Stimulated activated naive CD8-positive, alpha-beta T cell treated with anti-CD3 and anti-CD28 coated beads, Interleukin-15, Interleukin-2, amounts not matched to agents 100 ng/mL and 50 ng/mL, for 24 hours (primary cell): ENCODE measurements at regions not wholly inside any gene's neighbourhood (a gene's known extent, or its start where the extent isn't known, plus 50 kb on each side); places are given as distances from the start of the nearest gene placed in this dataset.

Experiments
- H3K27ac Mint-ChIP-seq: one replicate; pipeline ENCODE4 v1.8.0; 2021; ENCODE audit warnings: mild to moderate bottlenecking, mixed read lengths
- H3K27me3 Mint-ChIP-seq: one replicate; pipeline ENCODE4 v1.8.0; 2021; ENCODE audit warnings: mixed read lengths
- H3K36me3 Mint-ChIP-seq: one replicate; pipeline ENCODE4 v1.8.0; 2021; ENCODE audit warnings: low read depth, mixed read lengths
- H3K4me1 Mint-ChIP-seq: one replicate; pipeline ENCODE4 v1.8.0; 2021; ENCODE audit warnings: low read depth, mixed read lengths
- H3K4me3 Mint-ChIP-seq: one replicate; pipeline ENCODE4 v1.8.0; 2021; ENCODE audit warnings: mild to moderate bottlenecking, mixed read lengths
- H3K9me3 Mint-ChIP-seq: one replicate; pipeline ENCODE4 v1.8.0; 2021; ENCODE audit warnings: mixed read lengths

DNA sequence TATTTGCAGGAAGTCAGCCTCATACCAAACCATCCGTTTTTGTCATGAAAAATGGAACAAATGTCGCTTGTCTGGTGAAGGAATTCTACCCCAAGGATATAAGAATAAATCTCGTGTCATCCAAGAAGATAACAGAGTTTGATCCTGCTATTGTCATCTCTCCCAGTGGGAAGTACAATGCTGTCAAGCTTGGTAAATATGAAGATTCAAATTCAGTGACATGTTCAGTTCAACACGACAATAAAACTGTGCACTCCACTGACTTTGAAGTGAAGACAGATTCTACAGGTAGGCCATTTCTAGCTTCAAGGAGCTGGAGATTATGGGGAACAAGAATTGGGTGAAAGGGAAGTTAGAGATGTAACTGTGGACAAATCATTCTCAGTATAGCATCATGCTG lies 126.1 kb downstream of the DAD1 start:
- Mint-ChIP-seq H3K9me3 (no peaks in the 10 kb centered on the region), H3K27me3 (no peaks in the 10 kb centered on the region), H3K36me3 (no peaks in the 10 kb centered on the region), H3K4me3 (no peak overlapping the region), H3K27ac (no peak overlapping the region), H3K4me1 (peaks cover 14% of the 10 kb centered on the region)

DNA sequence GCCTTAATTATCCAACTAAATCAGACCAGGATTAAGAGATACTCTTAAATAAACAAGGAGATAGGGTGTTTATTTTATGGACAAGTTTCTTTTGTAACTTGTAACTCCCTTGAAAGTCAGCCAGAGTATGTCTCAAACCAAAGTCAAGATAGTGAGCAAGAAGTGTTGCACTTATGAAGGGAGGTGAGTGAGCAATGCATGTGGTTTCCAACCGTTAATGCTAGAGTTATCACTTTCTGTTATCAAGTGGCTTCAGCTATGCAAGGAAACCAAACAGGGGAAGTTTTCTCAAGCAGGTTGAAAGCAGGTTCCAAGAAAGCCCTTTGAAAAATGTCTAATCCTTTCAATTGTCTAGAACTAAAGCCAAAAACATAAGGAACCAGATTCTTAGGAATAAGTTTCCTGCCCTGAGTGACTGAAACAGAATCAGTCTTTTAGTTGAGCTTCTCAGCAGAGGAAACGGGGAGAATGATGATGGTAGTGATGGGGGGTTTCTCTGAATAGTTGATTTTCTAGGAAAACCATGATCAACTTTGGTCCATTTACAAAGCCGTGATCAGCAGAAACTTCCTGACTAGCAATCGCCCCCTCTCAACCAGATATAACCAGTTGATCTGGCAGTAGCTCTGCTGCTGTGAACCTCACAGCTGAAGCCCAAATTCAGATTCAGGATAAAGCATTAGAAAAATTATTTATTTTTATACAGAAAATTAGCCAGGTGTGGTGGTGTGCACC lies 128.4 kb downstream of the DAD1 start:
- Mint-ChIP-seq H3K9me3 (no peaks in the 10 kb centered on the region), H3K4me1 (peaks cover 14% of the 10 kb centered on the region), H3K4me3 (no peak overlapping the region), H3K27me3 (no peaks in the 10 kb centered on the region), H3K36me3 (no peaks in the 10 kb centered on the region), H3K27ac (no peak overlapping the region)

- Mint-ChIP-seq H3K27me3 (no peaks in the 10 kb centered on the region), H3K27ac (no peak overlapping the region), H3K4me1 (peaks cover 3% of the 10 kb centered on the region), H3K9me3 (no peaks in the 10 kb centered on the region), H3K4me3 (peak overlapping the region; percentile 35), H3K36me3 (no peaks in the 10 kb centered on the region)
These were observed 130.3 kb downstream of the DAD1 start for GRCh38 chr14:22458737-22459136.

DNA sequence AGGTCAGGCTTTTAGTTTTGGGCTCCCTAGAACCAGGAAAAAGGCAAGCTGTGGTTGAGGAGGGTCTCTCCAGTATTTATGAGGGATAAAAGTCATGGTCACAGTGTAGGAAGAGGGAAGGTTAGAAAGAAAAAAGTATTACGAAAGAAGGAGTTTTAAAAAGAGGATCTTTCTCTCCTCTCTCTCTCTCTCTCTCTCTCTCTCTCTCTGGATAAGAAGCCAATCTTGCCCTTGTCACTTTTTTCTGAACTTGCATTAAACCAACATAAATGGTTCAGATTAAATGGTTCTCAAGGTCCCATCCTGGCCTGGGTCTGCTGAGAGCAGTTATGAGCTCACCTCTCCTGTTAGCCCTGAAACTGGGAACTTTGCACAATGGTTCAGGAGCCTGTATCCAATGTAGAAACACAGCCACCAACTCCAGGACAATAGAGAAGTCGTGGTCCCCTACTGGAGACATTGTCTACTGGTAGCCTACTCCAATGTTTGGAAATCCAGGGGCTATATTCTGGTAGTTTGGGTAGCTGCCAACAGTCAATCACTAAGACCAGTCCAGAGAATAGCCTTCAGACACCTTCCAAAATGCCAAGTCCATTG lies 131.9 kb downstream of the DAD1 start:
- H3K4me1 Mint-ChIP-seq: peaks cover 3% of the 10 kb centered on the region
- H3K9me3 Mint-ChIP-seq: no peaks in the 10 kb centered on the region
- peak overlapping the region; percentile 26 for H3K4me3 Mint-ChIP-seq
- H3K27ac Mint-ChIP-seq: peak overlapping the region; percentile 36
- no peaks in the 10 kb centered on the region for H3K27me3 Mint-ChIP-seq
- no peaks in the 10 kb centered on the region for H3K36me3 Mint-ChIP-seq

- Mint-ChIP-seq H3K4me3 (peak overlapping the region; percentile 26), H3K4me1 (peaks cover 3% of the 10 kb centered on the region), H3K27ac (no peak overlapping the region), H3K27me3 (no peaks in the 10 kb centered on the region), H3K9me3 (no peaks in the 10 kb centered on the region), H3K36me3 (no peaks in the 10 kb centered on the region)
These were observed 132.6 kb downstream of the DAD1 start for GRCh38 chr14:22456421-22456820.

DNA sequence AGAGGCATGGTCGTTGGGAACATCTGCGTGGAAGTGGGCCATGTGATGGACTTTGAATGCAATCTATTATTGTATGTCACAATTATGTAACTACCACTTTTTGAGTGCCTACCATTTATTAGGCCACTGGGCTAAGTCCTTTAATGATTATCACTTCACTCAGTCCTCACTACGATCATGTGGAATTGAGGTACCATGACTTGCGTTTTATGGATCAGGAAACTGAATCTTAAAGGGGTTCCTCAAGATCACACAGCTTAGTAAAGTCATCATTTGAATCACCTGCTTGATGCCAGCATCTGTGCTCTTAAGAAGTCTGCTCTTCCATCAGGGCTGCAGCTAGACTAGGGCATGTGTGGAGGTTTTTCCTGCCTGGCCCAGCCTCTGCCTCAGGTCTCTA lies 136.7 kb downstream of the DAD1 start:
- Mint-ChIP-seq H3K4me1 (peaks cover 19% of the 10 kb centered on the region), H3K36me3 (no peaks in the 10 kb centered on the region), H3K27me3 (no peaks in the 10 kb centered on the region), H3K4me3 (peak overlapping the region; percentile 59), H3K9me3 (no peaks in the 10 kb centered on the region), H3K27ac (no peak overlapping the region)

DNA sequence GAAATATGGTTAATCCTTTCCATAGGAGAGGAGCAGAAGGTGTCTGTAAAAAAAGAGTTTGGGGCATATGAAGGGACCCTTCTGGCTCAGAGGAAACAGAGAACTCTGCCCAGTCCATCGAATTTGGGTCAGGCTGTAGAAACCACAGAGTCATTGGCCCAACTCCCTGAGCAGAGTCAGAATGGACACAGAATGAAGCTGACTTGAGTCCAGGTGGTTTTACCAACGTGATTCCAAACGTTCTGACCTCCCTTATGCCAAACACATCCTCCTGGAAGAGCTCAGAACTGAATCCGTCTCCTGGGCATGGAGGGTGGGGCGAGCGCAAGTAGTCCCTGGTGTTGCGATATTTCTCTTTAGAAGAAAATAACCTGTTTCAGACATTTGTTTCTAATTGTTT lies 138.8 kb downstream of the DAD1 start:
- H3K27me3 Mint-ChIP-seq: no peaks in the 10 kb centered on the region
- no peaks in the 10 kb centered on the region for H3K9me3 Mint-ChIP-seq
- no peak overlapping the region for H3K27ac Mint-ChIP-seq
- peak overlapping the region; percentile 43 for H3K4me3 Mint-ChIP-seq
- H3K4me1 Mint-ChIP-seq: peaks cover 19% of the 10 kb centered on the region
- no peaks in the 10 kb centered on the region for H3K36me3 Mint-ChIP-seq

- H3K4me3 Mint-ChIP-seq: peak overlapping the region; percentile 45
These were observed 139.5 kb downstream of the DAD1 start for GRCh38 chr14:22449600-22449905.

DNA sequence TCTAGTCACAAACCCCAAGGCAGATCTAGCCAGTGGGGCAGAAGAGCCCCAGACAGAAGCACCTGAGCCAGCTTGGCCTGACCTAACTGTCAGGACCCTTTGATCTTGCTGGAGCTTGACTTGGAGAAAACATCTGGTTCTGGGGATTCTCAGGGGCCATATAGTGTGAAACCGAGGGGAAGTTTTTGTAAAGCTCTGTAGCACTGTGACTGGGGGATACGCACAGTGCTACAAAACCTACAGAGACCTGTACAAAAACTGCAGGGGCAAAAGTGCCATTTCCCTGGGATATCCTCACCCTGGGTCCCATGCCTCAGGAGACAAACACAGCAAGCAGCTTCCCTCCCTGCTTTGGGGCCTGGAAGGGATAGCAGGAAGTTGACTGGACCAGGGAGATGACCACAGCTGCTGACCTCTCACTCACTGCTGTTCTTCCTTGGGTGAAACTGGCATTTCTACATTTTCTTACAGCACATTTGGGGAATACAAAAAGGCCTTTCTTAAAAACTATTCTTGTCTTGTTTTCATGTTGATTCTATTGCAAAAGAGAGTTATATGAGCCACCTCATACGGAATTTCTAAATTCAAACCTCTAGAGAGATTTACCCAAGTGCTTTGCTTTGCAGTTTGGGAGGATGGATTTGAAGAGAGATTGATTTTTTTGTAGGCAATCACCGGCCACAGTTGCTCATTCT lies 140.0 kb downstream of the DAD1 start:
- H3K36me3 Mint-ChIP-seq: no peaks in the 10 kb centered on the region
- peak overlapping the region; percentile 45 for H3K4me3 Mint-ChIP-seq
- H3K27me3 Mint-ChIP-seq: no peaks in the 10 kb centered on the region

More at GRCh38 chr14:22449600-22449905, 139.5 kb downstream of the DAD1 start:
- no peaks in the 10 kb centered on the region for H3K27me3 Mint-ChIP-seq
- H3K4me1 Mint-ChIP-seq: peaks cover 19% of the 10 kb centered on the region
- H3K27ac Mint-ChIP-seq: no peak overlapping the region
- no peaks in the 10 kb centered on the region for H3K36me3 Mint-ChIP-seq
- no peaks in the 10 kb centered on the region for H3K9me3 Mint-ChIP-seq

GRCh38 chr14:22448035-22448904 lies 140.8 kb downstream of the DAD1 start:
- Mint-ChIP-seq H3K36me3 (no peaks in the 10 kb centered on the region), H3K27ac (peak overlapping the region; percentile 52), H3K4me1 (peaks cover 19% of the 10 kb centered on the region), H3K27me3 (no peaks in the 10 kb centered on the region), H3K4me3 (peak overlapping the region; percentile 5), H3K9me3 (no peaks in the 10 kb centered on the region)

More for the DNA sequence above, 140.0 kb downstream of the DAD1 start:
- Mint-ChIP-seq H3K4me1 (peaks cover 19% of the 10 kb centered on the region), H3K27ac (no peak overlapping the region), H3K9me3 (no peaks in the 10 kb centered on the region)

- Mint-ChIP-seq H3K27ac (no peak overlapping the region), H3K4me1 (peaks cover 7% of the 10 kb centered on the region), H3K4me3 (no peak overlapping the region), H3K36me3 (no peaks in the 10 kb centered on the region), H3K27me3 (no peaks in the 10 kb centered on the region), H3K9me3 (no peaks in the 10 kb centered on the region)
These were observed 150.3 kb downstream of the DAD1 start for GRCh38 chr14:22438742-22439141.

DNA sequence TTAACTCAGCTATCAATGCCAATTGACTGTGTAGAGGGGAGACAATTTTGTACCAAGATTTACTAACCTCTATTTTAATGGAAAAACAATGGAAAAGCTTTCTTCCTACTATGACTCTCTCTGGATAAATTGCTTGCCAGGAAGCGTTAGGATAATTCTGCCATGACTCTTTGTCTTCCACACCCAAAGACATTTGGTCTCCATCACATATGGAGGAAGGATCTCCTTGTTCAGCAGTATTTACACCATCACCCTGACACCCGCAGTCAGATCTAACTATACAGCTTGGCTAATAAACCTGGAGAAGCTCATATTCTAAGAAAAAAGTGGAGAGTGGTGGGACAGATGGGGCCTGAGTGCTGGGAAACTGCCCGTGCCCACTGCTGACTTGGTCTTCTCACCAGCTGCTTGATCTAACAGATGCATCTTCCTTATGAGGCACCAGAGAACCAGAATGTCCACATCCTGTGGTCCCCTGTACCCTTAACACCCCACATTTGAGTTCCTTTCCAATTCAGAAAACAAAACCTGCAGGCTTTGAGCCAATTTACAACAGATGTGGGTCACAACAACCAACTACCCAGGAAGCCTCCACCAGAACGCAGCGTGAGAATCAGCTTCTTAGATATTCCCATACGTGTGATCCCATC lies 154.0 kb downstream of the DAD1 start:
- H3K4me1 Mint-ChIP-seq: peaks cover 22% of the 10 kb centered on the region
- no peaks in the 10 kb centered on the region for H3K9me3 Mint-ChIP-seq
- H3K27me3 Mint-ChIP-seq: no peaks in the 10 kb centered on the region
- H3K4me3 Mint-ChIP-seq: no peak overlapping the region
- H3K36me3 Mint-ChIP-seq: no peaks in the 10 kb centered on the region
- H3K27ac Mint-ChIP-seq: no peak overlapping the region

DNA sequence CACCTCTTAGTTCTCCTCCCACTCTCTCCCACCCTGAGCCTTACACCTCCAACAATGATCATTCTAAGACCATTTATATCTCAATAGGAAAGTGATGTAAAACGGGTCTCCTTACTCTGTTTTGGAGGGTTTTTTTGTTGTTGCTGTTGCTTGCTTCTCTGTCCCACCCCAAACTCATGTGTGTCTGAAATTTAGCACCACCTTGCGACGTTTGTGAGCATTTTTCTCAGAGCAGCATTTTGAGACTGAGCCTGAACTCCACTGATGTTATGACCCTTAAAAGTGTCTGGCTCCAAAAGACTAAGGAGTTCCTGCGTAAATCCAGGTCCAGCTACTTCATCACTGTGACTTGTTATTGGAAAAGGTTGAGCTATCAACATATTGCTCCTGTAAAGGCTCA lies 155.0 kb downstream of the DAD1 start:
- H3K36me3 Mint-ChIP-seq: no peaks in the 10 kb centered on the region
- H3K27ac Mint-ChIP-seq: no peak overlapping the region
- no peaks in the 10 kb centered on the region for H3K27me3 Mint-ChIP-seq
- no peak overlapping the region for H3K4me3 Mint-ChIP-seq
- no peaks in the 10 kb centered on the region for H3K9me3 Mint-ChIP-seq
- H3K4me1 Mint-ChIP-seq: peaks cover 25% of the 10 kb centered on the region

GRCh38 chr14:22433069-22433468 lies 156.0 kb downstream of the DAD1 start:
- H3K4me1 Mint-ChIP-seq: peaks cover 30% of the 10 kb centered on the region
- no peak overlapping the region for H3K27ac Mint-ChIP-seq
- H3K9me3 Mint-ChIP-seq: no peaks in the 10 kb centered on the region

More at GRCh38 chr14:22433069-22433468, 156.0 kb downstream of the DAD1 start:
- Mint-ChIP-seq H3K27me3 (no peaks in the 10 kb centered on the region), H3K36me3 (no peaks in the 10 kb centered on the region), H3K4me3 (no peak overlapping the region)
